Esophagus (tissue), 2 donors: ENCODE measurements at regions not wholly inside any gene's neighbourhood (a gene's known extent, or its start where the extent isn't known, plus 50 kb on each side); places are given as distances from the start of the nearest gene placed in this dataset.

Experiments
- H3K27ac ChIP-seq, 2 donors: one replicate each; pipeline ENCODE4 v1.5.1; 2013; ENCODE audit warnings: low read depth in 2 of 2, mild to moderate bottlenecking in 2 of 2, inconsistent platforms in 1 of 2, low read length in 1 of 2, moderate library complexity in 1 of 2
- H3K27me3 ChIP-seq, 2 donors: one replicate each; pipeline ENCODE4 v1.6.1; 2013; ENCODE audit warnings: low read length in 2 of 2, control low read depth in 1 of 2, mild to moderate bottlenecking in 1 of 2; ENCODE audit not compliant: insufficient read depth in 2 of 2, control insufficient read depth in 1 of 2
- H3K36me3 ChIP-seq, 2 donors: one replicate each; pipeline ENCODE4 v1.6.1; 2013; ENCODE audit warnings: low read length in 1 of 2; ENCODE audit not compliant: control insufficient read depth in 2 of 2, insufficient read depth in 2 of 2
- H3K4me1 ChIP-seq, 2 donors: one replicate each; pipeline ENCODE4 v1.6.1; 2013; ENCODE audit warnings: low read length in 1 of 2; ENCODE audit not compliant: control insufficient read depth in 2 of 2, insufficient read depth in 2 of 2
- H3K4me3 ChIP-seq, 2 donors: one replicate each; pipeline ENCODE4 v1.5.1; 2013; ENCODE audit warnings: low read length in 2 of 2, mild to moderate bottlenecking in 2 of 2, low read depth in 1 of 2, moderate library complexity in 1 of 2
- H3K9me3 ChIP-seq, 2 donors: one replicate each; pipeline ENCODE4 v1.6.1; 2013; ENCODE audit warnings: mild to moderate bottlenecking in 2 of 2, low read depth in 1 of 2, low read length in 1 of 2, moderate library complexity in 1 of 2; ENCODE audit not compliant: control insufficient read depth in 2 of 2, insufficient read depth in 1 of 2
- WGBS, 2 donors: extraction: QIAGEN DNeasy Blood & Tissue Kit; methylation state at CpG; one replicate each; pipeline ENCODE4 v1.1.7; 2013; 5-methylcytosine and 5-hydroxymethylcytosine counted together
- donor health status: healthy with polysubstance abuse.
- donor health status: Bipolar disorder and iron deficiency.

GRCh38 chr18:8976606-8977005, 125.9 kb upstream of the NDUFV2 start:
- WGBS, 2 donors = 98 to 99% methylated on average over 3 of the region's 3 CpGs
- no peaks in the 10 kb centered on the region for H3K27me3 ChIP-seq
- no peaks in the 10 kb centered on the region for H3K4me1 ChIP-seq
- no peak overlapping the region for H3K27ac ChIP-seq
- no peak overlapping the region for H3K4me3 ChIP-seq
- H3K9me3 ChIP-seq = no peaks in the 10 kb centered on the region
- no peaks in the 10 kb centered on the region for H3K36me3 ChIP-seq

- Histone ChIP-seq H3K27ac (no peak overlapping the region), H3K4me3 (no peak overlapping the region), H3K36me3 (no peaks in the 10 kb centered on the region), H3K4me1 (no peaks in the 10 kb centered on the region), H3K9me3 (no peaks in the 10 kb centered on the region), H3K27me3 (no peaks in the 10 kb centered on the region)
Observed at GRCh38 chr18:8977166-8977565, 125.3 kb upstream of the NDUFV2 start.

GRCh38 chr18:8977701-8978100, 124.8 kb upstream of the NDUFV2 start:
- Histone ChIP-seq H3K4me3 (no peak overlapping the region), H3K27me3 (no peaks in the 10 kb centered on the region), H3K36me3 (no peaks in the 10 kb centered on the region), H3K4me1 (no peaks in the 10 kb centered on the region), H3K9me3 (no peaks in the 10 kb centered on the region), H3K27ac (no peak overlapping the region)
- WGBS, 2 donors = 91 to 97% methylated on average over 1 of the region's 1 CpG

GRCh38 chr18:8978394-8978793, 124.1 kb upstream of the NDUFV2 start:
- H3K4me3 ChIP-seq = no peak overlapping the region
- H3K4me1 ChIP-seq = no peaks in the 10 kb centered on the region
- no peaks in the 10 kb centered on the region for H3K36me3 ChIP-seq
- H3K27me3 ChIP-seq = no peaks in the 10 kb centered on the region
- no peaks in the 10 kb centered on the region for H3K9me3 ChIP-seq
- WGBS, 2 donors = 79 to 80% methylated on average over 6 of the region's 6 CpGs
- H3K27ac ChIP-seq = no peak overlapping the region

GRCh38 chr18:8979258-8979988, 123.1 kb upstream of the NDUFV2 start:
- Histone ChIP-seq H3K27ac (no peak overlapping the region), H3K36me3 (no peaks in the 10 kb centered on the region), H3K4me3 (no peak overlapping the region), H3K27me3 (no peaks in the 10 kb centered on the region), H3K9me3 (no peaks in the 10 kb centered on the region), H3K4me1 (no peaks in the 10 kb centered on the region)
- 80 to 84% methylated on average over 3 of the region's 3 CpGs for WGBS, 2 donors

GRCh38 chr18:8980496-8980895, 122.0 kb upstream of the NDUFV2 start:
- no peak overlapping the region for H3K4me3 ChIP-seq
- H3K27me3 ChIP-seq = no peaks in the 10 kb centered on the region
- no peak overlapping the region for H3K27ac ChIP-seq
- WGBS, 2 donors = 88 to 93% methylated on average over 6 of the region's 6 CpGs
- H3K36me3 ChIP-seq = no peaks in the 10 kb centered on the region
- no peaks in the 10 kb centered on the region for H3K4me1 ChIP-seq
- no peaks in the 10 kb centered on the region for H3K9me3 ChIP-seq

- Histone ChIP-seq H3K36me3 (no peaks in the 10 kb centered on the region), H3K9me3 (no peaks in the 10 kb centered on the region), H3K4me1 (no peaks in the 10 kb centered on the region), H3K4me3 (no peak overlapping the region), H3K27ac (no peak overlapping the region), H3K27me3 (no peaks in the 10 kb centered on the region)
- WGBS, 2 donors = 89 to 94% methylated on average over 6 of the region's 6 CpGs
Observed at GRCh38 chr18:8980918-8981317, 121.6 kb upstream of the NDUFV2 start.

GRCh38 chr18:8982416-8983183, 119.9 kb upstream of the NDUFV2 start:
- Histone ChIP-seq H3K9me3 (no peaks in the 10 kb centered on the region), H3K4me1 (no peaks in the 10 kb centered on the region), H3K36me3 (no peaks in the 10 kb centered on the region), H3K27me3 (no peaks in the 10 kb centered on the region), H3K4me3 (no peak overlapping the region), H3K27ac (peak overlapping the region in 1 of 2 donors; percentile 30)
- WGBS, 2 donors = 38 to 42% methylated on average over 13 of the region's 13 CpGs

- Histone ChIP-seq H3K4me1 (no peaks in the 10 kb centered on the region), H3K27ac (no peak overlapping the region), H3K36me3 (no peaks in the 10 kb centered on the region), H3K4me3 (no peak overlapping the region), H3K9me3 (no peaks in the 10 kb centered on the region), H3K27me3 (no peaks in the 10 kb centered on the region)
- WGBS, 2 donors = 40 to 64% methylated on average over 1 of the region's 1 CpG
Observed at GRCh38 chr18:8983195-8983594, 119.3 kb upstream of the NDUFV2 start.
